Pancreas (tissue), 10 donors: ENCODE measurements at regions not wholly inside any gene's neighbourhood (a gene's known extent, or its start where the extent isn't known, plus 50 kb on each side); places are given as distances from the start of the nearest gene placed in this dataset.
A peak's percentile ranks its signal among the peaks of the same experiment; 100 is the strongest.
"Not testable (repeated sequence)": the region's sequence is repeated elsewhere in the genome, so short reads cannot be mapped to it uniquely, and the experiment has no call there.

ENCODE experiments used
- ATAC-seq, 4 donors: fragments of 200-7000 bp; cut with Tn5 transposase; one replicate each; pipeline versions ENCODE4 v1.8.0 to v1.9.1; 2020; ENCODE audit warnings: mild to moderate bottlenecking in 4 of 4, moderate library complexity in 4 of 4
- DNase-seq, 6 donors: peaks; one replicate each; pipeline ENCODE4 v3.0.0-alpha.2; 2020
- FAIRE-seq: peaks from 2 replicates; lab custom pipeline; 2012; peaks lifted over from hg19 to GRCh38; lab: Jason Lieb, UNC
- H3K27ac ChIP-seq, 4 donors: fragments of 200-600 bp; sonication (generic); 1 replicate in 3 of 4; 2 replicates in 1 of 4; pipeline versions ENCODE4 v1.5.0 to v1.8.0; 2020
- H3K27me3 ChIP-seq, 4 donors: fragments of 200-600 bp; one replicate each; pipeline ENCODE4 v1.8.0; 2021
- H3K36me3 ChIP-seq, 3 donors: fragments of 200-600 bp; sonication (generic) in 1 of 3; one replicate each; pipeline versions ENCODE4 v1.5.0 to v1.8.0; 2020 to 2021
- H3K4me1 ChIP-seq, 3 donors: fragments of 200-600 bp; one replicate each; pipeline ENCODE4 v1.8.0; 2021
- H3K4me3 ChIP-seq, 4 donors: fragments of 200-600 bp; sonication (generic) in 2 of 4; one replicate each; pipeline versions ENCODE4 v1.5.0 to v1.8.0; 2020 to 2021
- H3K9me3 ChIP-seq, 4 donors: fragments of 200-600 bp; one replicate each; pipeline ENCODE4 v1.8.0; 2021
- CTCF ChIP-seq, 4 donors: fragments of 200-600 bp; sonication (generic) in 3 of 4; IDR thresholded peaks; one replicate each; pipeline versions ENCODE4 v1.5.0 to v1.8.0; 2021; ENCODE audit warnings: antibody characterized with exemption in 4 of 4
- WGBS, 2 donors: extraction: QIAGEN DNeasy Blood & Tissue Kit; methylation state at CpG; one replicate each; pipeline ENCODE4 v1.1.7; 2013; 5-methylcytosine and 5-hydroxymethylcytosine counted together
- intact Hi-C, 3 donors: fragments of 100-400 bp; cut with DNase I; formaldehyde crosslinking; loops; one replicate each; pipeline versions ENCODE4 v1.11.1 to v1.14.2; 2022
- donor health status: healthy with polysubstance abuse.
- donor health status: DM: no; HTN: no; CAD: no; lungs with moderate emphysema.
- donor health status: DM: no; HTN: no; CAD: no.
- donor health status: control.
- donor health status: control.
- donor health status: Bipolar disorder and iron deficiency.
- donor health status: DM: yes; HTN: yes; CAD: no.
- donor health status: DM: no; HTN: no; CAD: no.
- donor health status: DM: no; HTN: no; CAD: no.
- donor health status: DM: yes; HTN: yes; CAD: no.

- H3K36me3 ChIP-seq, result no peaks in the 10 kb centered on the region
- no peaks in the 10 kb centered on the region for H3K27me3 ChIP-seq
- H3K4me1 ChIP-seq, result no peaks in the 10 kb centered on the region
- intact Hi-C loops, result no loop called here
- no peak overlapping the region for H3K4me3 ChIP-seq
- H3K27ac ChIP-seq, result no peak overlapping the region
- H3K9me3 ChIP-seq, result no peaks in the 10 kb centered on the region
- TF ChIP-seq CTCF (IDR thresholded peaks at IDR 0.05), result no peak
- DNase-seq (no peak), ATAC-seq (no peak), FAIRE-seq (no peak)
- 80 to 90% methylated on average over 2 of the region's 2 CpGs for WGBS, 2 donors
These were observed 176.9 kb downstream of the FASLG start for GRCh38 chr1:172835834-172836233.

- FAIRE-seq (no peak), DNase-seq (no peak)
- H3K4me1 ChIP-seq, result no peaks in the 10 kb centered on the region
These were observed 179.1 kb downstream of the FASLG start for GRCh38 chr1:172837816-172838679.

GRCh38 chr1:172838680-172839313, 179.9 kb downstream of the FASLG start:
- no peak overlapping the region for H3K4me3 ChIP-seq
- H3K27me3 ChIP-seq, result no peaks in the 10 kb centered on the region
- TF ChIP-seq CTCF (IDR thresholded peaks at IDR 0.05), result no peak
- intact Hi-C loops, result no loop called here
- FAIRE-seq, result no peak
- no peaks in the 10 kb centered on the region for H3K4me1 ChIP-seq
- H3K27ac ChIP-seq, result no peak overlapping the region
- H3K36me3 ChIP-seq, result no peaks in the 10 kb centered on the region
- WGBS, 2 donors, result 68 to 74% methylated on average over 4 of the region's 4 CpGs
- ATAC-seq, result peak in 1 of 4 donors; percentile 28
- H3K9me3 ChIP-seq, result no peaks in the 10 kb centered on the region
- no peak for DNase-seq

More at GRCh38 chr1:172837816-172838679, 179.1 kb downstream of the FASLG start:
- no peak for TF ChIP-seq CTCF (IDR thresholded peaks at IDR 0.05)
- no peaks in the 10 kb centered on the region for H3K27me3 ChIP-seq
- intact Hi-C loops, result no loop called here
- no peak overlapping the region for H3K4me3 ChIP-seq
- peak in 1 of 4 donors; percentile 31 for ATAC-seq
- H3K36me3 ChIP-seq, result no peaks in the 10 kb centered on the region
- H3K27ac ChIP-seq, result no peak overlapping the region
- no peaks in the 10 kb centered on the region for H3K9me3 ChIP-seq
- 71 to 86% methylated on average over 6 of the region's 6 CpGs for WGBS, 2 donors

GRCh38 chr1:172839639-172840038, 180.7 kb downstream of the FASLG start:
- H3K9me3 ChIP-seq, ATAC-seq, H3K4me3 ChIP-seq, FAIRE-seq, H3K36me3 ChIP-seq, H3K27ac ChIP-seq, intact Hi-C loops, H3K4me1 ChIP-seq, DNase-seq, H3K27me3 ChIP-seq: not testable (repeated sequence)
- WGBS, 2 donors, result 88 to 94% methylated on average over 8 of the region's 8 CpGs

GRCh38 chr1:172843444-172843843, 184.5 kb downstream of the FASLG start:
- FAIRE-seq (no peak), DNase-seq (no peak), ATAC-seq (peak in 2 of 4 donors; percentile 14 to 40)
- TF ChIP-seq CTCF (IDR thresholded peaks at IDR 0.05), result no peak
- WGBS, 2 donors, result 8 to 12% methylated on average over 2 of the region's 2 CpGs
- no peak overlapping the region for H3K4me3 ChIP-seq
- H3K4me1 ChIP-seq, result no peaks in the 10 kb centered on the region
- H3K9me3 ChIP-seq, result no peaks in the 10 kb centered on the region
- no peaks in the 10 kb centered on the region for H3K36me3 ChIP-seq
- H3K27ac ChIP-seq, result no peak overlapping the region
- intact Hi-C loops, result no loop called here
- no peaks in the 10 kb centered on the region for H3K27me3 ChIP-seq
